KOPT-K1 (cell line): ENCODE measurements at regions not wholly inside any gene's neighbourhood (a gene's known extent, or its start where the extent isn't known, plus 50 kb on each side); places are given as distances from the start of the nearest gene placed in this dataset.

ENCODE experiments used
- H3K27ac ChIP-seq: fragments of 200-600 bp; sonication (generic); 2 replicates; pipeline ENCODE4 v1.5.1; 2016; ENCODE audit warnings: antibody characterized with exemption, mild to moderate bottlenecking, low read depth, low read length; ENCODE audit not compliant: poor library complexity, severe bottlenecking
- H3K36me3 ChIP-seq: fragments of 200-600 bp; sonication (generic); 2 replicates; pipeline ENCODE4 v1.5.1; 2017; ENCODE audit warnings: antibody characterized with exemption, mild to moderate bottlenecking, low read length, moderate library complexity; ENCODE audit not compliant: insufficient read depth
- H3K9me3 ChIP-seq: fragments of 200-600 bp; sonication (generic); 2 replicates; pipeline ENCODE4 v1.5.1; 2017; ENCODE audit warnings: antibody characterized with exemption, low read length, mild to moderate bottlenecking; ENCODE audit not compliant: insufficient read depth, poor library complexity, severe bottlenecking

- Histone ChIP-seq H3K9me3 (no peaks in the 10 kb centered on the region), H3K36me3 (no peaks in the 10 kb centered on the region), H3K27ac (no peak overlapping the region)
Measured at GRCh38 chr9:7899753-7900152, 100.2 kb upstream of the DMAC1 start.

- no peaks in the 10 kb centered on the region for H3K36me3 ChIP-seq
- H3K9me3 ChIP-seq = peaks cover 12% of the 10 kb centered on the region
- H3K27ac ChIP-seq = no peak overlapping the region
Measured at GRCh38 chr9:7894231-7894630, 94.7 kb upstream of the DMAC1 start.

GRCh38 chr9:7892975-7893374, 93.4 kb upstream of the DMAC1 start:
- H3K27ac ChIP-seq = no peak overlapping the region
- H3K36me3 ChIP-seq = no peaks in the 10 kb centered on the region
- peaks cover 12% of the 10 kb centered on the region for H3K9me3 ChIP-seq

DNA sequence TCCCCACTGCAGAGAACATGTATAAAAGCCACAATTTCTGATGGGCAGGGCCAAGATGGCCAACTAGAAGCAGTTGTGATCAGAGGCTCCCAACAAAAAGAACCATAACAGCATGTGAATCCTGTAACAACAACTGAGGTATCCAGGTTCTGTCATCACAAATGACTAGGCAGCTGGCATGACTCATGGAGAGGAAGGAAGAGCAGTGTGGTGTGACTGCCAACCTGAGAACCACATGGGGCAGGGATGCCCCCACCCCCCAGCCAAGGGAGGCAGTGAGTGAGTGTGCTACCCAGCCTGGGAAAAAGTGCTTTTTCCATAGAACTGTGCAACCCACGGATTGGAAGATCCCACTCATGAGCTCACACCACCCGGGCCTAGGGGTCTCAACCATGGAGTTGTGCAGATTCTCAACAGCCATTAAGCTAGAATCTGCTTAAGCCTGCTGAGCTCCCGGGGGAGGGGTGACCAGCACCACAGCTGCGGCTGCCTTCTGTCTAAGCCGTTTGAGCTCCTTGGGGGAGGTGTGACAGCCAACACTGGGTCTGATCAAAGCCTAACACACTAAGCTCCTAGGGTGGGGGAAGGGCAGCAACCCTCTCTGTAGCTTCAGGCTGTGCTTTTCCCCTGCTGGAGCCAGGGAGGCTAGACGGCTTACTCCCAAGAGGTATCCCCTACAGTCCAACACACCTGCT, 80.1 kb upstream of the DMAC1 start:
- Histone ChIP-seq H3K27ac (peak overlapping the region; percentile 83), H3K9me3 (peaks cover 72% of the 10 kb centered on the region), H3K36me3 (no peaks in the 10 kb centered on the region)

- peak overlapping the region; percentile 36 for H3K27ac ChIP-seq
Measured at GRCh38 chr9:7871977-7872730, 72.6 kb upstream of the DMAC1 start.

DNA sequence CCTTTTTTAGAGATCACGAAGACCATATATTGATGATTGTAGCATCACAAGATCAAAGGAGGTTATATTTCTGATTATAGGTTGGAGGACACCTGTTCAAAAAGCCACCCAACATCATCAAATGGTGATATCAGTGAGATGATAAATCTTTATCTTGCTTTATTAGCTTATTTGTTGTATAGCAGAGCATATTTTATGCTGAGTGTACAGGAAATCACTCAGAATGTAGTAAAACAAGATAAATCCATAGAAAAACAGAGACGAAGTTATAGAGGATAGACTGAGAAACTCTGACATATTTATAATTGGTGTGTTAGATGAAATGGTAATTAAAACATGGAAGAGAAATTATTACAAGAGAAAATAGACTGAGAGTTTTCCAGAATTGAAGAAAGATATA, 69.8 kb upstream of the DMAC1 start:
- Histone ChIP-seq H3K36me3 (no peaks in the 10 kb centered on the region), H3K27ac (no peak overlapping the region)

More at GRCh38 chr9:7871977-7872730, 72.6 kb upstream of the DMAC1 start:
- H3K9me3 ChIP-seq = peaks cover 26% of the 10 kb centered on the region
- H3K36me3 ChIP-seq = no peaks in the 10 kb centered on the region

DNA sequence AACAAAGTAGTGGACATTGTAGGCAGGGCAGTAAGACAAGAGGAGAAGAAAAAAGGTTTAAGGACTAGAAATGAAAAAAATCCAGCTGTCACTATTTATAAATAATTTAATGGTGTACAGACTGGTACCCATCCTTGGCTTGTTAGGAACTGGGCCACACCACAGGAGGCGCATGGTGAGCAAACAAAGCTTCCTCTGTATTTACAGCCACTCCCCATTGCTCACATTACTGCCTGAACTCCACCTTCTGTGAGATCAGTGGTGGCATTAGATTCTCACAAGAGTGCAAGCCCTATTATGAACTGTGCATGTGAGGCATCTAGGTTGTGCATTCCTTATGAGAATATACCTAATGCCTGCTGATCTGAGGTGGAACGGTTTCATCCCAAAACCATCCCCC, 62.6 kb upstream of the DMAC1 start:
- H3K36me3 ChIP-seq = no peaks in the 10 kb centered on the region
- no peak overlapping the region for H3K27ac ChIP-seq
- H3K9me3 ChIP-seq = no peaks in the 10 kb centered on the region

More for the DNA sequence above, 69.8 kb upstream of the DMAC1 start:
- peaks cover 3% of the 10 kb centered on the region for H3K9me3 ChIP-seq

- Histone ChIP-seq H3K9me3 (no peaks in the 10 kb centered on the region), H3K36me3 (no peaks in the 10 kb centered on the region), H3K27ac (no peak overlapping the region)
Measured at GRCh38 chr9:7861086-7861485, 61.5 kb upstream of the DMAC1 start.

DNA sequence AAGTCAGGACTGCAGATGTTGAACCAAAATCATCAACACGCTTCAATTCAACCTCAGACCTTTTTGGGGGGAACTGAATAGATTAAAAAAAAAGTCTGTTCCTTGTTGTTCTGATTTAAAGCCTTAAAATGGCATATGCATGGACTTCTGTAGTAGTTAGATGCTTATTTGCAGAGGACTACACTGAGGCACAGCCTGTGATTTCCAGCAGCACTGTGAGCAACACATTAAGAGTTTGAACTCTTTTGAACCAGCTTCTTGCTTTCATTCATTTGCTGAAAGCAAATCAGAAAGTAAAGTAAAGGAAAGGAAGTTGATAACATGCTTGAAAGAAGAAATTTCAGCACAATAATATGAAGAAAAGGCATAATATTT, 60.7 kb upstream of the DMAC1 start:
- H3K36me3 ChIP-seq = no peaks in the 10 kb centered on the region
- H3K9me3 ChIP-seq = no peaks in the 10 kb centered on the region
- no peak overlapping the region for H3K27ac ChIP-seq

- Histone ChIP-seq H3K9me3 (no peaks in the 10 kb centered on the region), H3K36me3 (no peaks in the 10 kb centered on the region), H3K27ac (no peak overlapping the region)
Measured at GRCh38 chr9:7859701-7860334, 60.2 kb upstream of the DMAC1 start.

DNA sequence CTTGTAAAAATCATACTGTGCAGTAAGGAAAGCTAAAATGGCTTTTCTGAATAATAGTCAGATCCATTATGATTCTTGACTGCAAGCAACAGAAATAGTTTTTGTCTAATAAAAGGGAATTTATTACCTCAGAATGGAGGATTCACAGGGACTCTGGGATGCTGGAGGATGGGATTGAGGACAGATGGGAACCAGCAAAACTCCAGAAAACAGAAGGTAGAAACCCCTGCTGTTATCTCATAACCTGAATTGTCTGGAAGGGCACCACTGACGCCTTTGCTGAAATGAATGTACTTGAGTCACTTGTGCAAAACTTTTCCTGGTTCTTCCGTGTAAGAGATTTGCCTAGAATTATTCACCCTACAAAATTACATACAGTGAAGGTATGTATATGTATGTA, 58.6 kb upstream of the DMAC1 start:
- H3K36me3 ChIP-seq = no peaks in the 10 kb centered on the region
- H3K27ac ChIP-seq = no peak overlapping the region
- no peaks in the 10 kb centered on the region for H3K9me3 ChIP-seq

DNA sequence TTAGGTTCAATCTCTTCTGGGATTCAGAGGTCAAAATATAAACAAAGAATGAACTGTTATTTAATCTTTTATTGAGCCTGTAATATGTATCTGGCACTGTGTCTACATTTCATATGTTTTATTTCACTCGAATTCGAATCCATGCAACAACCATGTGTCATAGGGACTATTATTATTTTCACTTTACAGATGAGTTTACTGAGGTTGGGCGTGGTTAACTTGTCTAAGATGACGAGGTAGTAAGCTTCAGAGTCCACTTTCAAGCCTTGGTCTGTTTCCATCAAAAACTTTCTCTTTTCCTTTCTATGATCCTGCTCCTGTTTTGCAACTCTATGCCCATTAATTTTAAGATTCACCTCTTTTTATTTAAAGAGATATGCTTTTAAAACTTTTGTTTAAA, 55.2 kb upstream of the DMAC1 start:
- Histone ChIP-seq H3K27ac (no peak overlapping the region), H3K36me3 (no peaks in the 10 kb centered on the region), H3K9me3 (no peaks in the 10 kb centered on the region)
